T-helper 2 cell (primary cell): ENCODE measurements at regions not wholly inside any gene's neighbourhood (a gene's known extent, or its start where the extent isn't known, plus 50 kb on each side); places are given as distances from the start of the nearest gene placed in this dataset.

Source experiments
- DNase-seq, 5 experiments: peaks; one replicate each; pipeline versions ENCODE4 v3.0.0 to v3.0.0-alpha.2; 2012 to 2022

- no peak for DNase-seq
These were observed 785.8 kb upstream of the ADGRL4 start for GRCh38 chr1:79792219-79792930.

DNA sequence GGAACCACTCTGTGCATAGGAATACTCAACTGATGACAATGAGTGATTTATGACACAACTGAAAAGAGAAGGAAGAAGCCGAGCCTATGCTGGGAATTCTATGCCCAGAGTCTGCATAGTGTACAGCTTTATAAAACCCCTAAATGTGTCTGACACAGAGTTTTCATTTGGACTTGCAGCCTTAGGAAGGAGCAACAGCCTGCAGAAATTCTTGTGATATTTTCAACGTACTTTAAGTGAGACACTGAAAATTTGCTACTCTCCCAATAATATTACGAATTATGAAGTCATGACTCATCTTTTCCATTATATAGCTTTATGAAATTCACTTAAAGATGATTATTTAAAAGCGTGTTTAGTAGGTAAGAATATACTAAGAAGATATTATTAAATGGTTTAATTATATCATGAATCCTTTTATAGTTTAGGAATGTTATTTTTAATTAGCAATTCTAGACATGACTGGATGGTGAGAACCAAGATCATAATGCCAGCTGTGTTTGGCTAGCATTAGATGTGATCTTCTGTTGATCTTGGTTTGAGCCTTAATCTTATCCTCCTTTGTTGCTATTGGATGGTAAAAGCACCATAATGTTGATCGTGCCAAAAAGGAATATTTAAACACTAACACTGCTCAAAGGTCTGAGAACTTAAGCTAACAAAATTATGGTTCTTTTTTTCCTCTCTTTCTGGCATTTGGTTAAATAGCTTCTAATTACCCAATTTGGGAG is 785.1 kb upstream of the ADGRL4 start:
- no peak for DNase-seq

DNA sequence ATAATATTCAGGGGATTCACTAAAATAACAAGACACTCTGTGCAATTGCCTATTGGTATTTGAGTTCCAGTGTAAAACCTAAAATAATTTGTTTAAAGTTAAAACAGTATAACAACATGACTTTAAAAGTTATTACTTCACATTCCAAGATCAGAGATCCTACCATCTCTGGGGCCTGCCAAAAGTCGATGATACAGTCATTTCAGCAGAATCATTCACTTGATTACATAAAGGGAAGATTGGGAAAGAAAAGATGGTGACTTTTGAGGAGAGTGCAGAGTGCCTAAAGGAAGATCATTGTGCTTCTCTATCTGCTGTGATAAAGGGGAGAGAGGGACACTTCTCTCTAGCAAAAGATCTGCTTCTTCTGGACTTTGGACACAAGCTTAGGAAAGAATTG is 784.4 kb upstream of the ADGRL4 start:
- no peak for DNase-seq

DNA sequence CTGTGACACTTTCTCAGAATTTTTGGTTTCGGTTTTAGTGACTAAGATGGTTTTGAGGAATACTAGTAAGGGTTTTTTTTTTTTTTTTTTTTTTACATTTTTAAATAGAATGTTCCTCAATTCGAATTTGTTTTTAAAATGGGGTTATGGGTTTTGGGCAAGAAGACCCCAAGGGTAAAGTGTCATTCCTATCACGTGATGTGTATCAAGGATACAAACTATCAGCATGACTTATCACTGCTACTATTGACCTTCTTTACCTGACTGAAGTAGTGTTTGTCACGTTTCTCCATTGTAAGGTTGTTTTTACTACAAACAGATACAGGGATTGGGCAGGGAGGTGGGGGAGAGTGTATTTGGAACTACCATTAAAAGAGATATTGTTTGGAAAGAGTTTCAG is 781.1 kb upstream of the ADGRL4 start:
- no peak for DNase-seq

DNA sequence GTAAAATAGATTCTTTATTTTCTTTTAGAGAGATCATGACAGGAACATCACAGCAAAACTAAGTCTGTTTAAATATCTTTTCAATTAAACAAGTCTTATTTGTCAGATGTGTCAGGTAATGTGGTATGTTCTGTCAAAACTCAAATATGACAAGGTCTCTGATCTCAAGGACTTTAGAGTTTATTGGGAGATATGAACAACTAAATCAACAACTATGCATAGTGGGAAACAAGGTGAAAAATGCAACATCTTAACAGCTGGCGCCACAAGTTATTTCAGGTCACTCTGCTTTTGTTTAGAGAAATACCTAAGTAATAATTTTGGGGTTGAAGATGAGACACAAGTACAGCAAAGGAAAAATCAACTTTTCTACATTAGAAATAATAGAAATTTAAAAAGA is 779.4 kb upstream of the ADGRL4 start:
- DNase-seq, result no peak

DNA sequence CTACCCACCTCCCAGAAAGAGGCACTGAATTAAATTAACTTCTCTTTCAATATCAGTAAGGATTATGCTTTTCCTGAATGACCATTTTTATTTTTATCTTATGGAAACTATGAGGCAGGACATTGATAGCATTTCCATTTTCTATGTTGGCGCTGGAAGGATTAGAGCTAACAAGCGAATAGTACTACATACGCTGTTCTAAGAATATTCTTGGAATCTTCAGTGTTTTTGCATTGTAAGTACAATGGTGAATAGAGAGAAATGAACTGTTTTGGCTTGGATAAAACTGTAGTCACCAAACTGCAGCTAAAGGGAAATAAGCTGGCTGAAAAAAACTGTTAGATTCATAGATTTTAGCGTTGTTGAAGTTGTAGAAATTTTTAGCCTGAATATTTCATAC is 779.0 kb upstream of the ADGRL4 start:
- DNase-seq, result no peak

- DNase-seq, result no peak
These were observed 774.7 kb upstream of the ADGRL4 start for GRCh38 chr1:79781261-79781660.

DNA sequence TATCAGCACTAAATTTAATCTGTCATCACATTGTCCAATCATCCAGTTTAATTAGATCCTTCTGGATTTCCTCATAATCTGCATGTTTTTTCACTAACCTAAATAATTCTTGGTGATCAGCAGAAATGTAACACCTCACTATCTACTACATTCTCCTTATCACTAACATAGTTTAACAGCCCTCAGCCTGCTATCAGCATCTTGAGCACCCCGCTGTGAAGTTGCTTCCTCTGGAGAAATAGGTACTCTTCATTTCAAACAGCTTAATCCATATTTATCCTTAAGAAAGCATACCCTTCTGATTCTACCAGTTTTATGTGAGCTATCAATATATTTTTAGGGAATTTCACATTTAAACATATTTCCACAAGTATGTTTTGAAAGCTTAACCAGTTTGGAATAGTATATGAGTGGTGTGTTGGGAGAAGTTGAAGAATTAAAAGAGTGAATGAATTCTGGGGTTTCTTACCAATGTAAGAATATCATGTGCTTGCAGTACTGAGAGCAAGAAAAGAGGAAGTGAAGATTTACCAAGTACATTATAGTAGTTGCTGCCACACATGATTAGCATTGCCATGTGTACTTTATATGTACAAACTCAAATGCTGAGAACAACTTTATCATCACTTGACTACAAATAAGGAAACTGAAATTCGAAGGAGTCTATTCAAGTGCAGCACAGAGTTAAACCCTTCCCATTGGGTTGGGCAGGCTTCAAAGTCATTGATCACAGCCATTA is 771.1 kb upstream of the ADGRL4 start:
- no peak for DNase-seq

DNA sequence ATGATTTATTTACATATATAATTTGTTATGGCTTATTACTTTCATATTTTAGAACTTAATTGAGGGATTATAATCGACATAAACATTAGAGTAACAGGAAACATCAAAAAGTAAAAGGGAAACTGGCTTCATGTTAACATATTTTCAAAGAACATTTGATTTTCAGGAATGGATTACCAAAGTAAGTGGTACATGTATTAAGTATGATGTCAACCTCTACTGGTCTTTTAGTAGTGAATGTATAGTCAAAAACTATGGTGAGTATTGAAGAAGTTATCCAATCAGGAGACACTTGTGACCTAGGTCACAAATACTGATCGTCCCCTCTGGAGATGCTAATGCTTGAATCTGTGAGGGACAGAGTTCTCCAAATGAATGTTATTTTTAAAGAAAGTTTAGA is 768.9 kb upstream of the ADGRL4 start:
- DNase-seq, result no peak

DNA sequence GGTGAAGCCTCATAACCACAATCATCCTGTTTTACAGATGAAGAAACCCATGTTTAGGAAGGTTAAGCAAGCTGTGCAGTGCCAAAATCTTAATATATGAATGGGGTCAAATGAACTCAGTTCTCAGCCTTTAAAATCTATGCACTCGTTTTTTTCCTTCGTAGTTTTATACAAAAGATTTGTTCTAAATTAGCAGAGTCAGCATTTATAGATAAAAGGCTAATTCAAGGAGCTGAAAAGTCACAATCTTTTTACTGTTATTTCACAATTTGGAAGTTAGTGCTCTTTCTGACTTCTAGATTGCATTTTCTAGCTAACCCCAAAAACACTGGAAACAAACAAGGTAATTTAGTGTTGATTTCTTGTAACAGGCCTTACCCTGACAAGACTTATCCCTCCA is 766.9 kb upstream of the ADGRL4 start:
- DNase-seq, result no peak

DNA sequence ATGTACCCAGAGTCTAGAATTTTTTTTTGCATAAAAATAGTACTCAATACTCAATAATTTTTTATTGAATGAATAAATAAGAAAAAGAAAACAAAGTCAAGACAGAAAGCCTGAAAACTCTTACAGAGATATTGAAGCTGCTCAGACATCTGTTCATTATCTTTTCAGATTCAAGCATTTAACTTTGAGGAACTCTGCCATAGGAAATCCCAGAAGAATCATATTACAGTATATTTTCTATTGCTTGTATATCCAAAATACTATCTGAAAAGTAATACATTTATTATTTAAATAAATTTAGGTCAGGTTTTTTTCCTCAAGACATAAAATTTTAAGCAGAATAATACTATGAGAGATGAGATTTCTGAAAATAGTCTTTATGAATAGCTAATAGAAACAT is 755.9 kb upstream of the ADGRL4 start:
- DNase-seq, result no peak

DNA sequence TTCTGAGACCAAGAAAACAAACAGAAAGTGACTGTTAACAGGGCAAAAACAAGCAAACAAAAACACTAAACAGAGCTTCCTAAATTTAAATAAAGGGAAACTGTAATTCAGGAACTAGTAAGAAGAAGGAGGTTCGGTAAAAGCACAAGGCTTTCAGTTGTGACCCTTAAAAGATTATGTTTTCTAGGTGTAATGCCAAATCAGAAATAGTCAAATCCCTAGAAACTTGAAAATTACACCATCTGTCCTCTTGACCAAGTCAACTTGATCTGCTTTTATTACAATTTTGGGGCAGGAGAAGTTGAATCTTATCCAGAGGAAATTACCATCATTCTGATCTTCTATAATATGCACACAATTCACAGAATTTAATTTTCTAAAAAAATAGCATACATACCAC is 754.0 kb upstream of the ADGRL4 start:
- no peak for DNase-seq

DNA sequence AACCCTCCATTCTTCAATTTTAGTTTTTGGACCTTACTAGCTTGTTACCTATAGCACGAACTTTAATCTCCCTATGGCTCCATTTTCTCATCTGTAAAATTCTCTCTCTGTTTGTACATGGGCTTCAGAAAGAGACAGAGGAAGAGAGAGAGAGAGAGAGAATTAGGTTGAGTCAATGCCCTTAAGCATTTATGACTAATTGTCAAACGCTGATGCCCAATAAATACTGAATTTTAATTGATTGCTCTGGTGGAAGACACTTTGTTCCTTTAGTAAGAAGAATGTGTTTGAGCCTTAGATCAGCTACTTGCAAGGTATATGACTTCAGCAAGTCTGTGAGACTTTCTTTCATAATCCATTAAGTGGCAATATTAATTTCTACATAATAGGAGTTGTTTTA is 743.1 kb upstream of the ADGRL4 start:
- no peak for DNase-seq

GRCh38 chr1:79745929-79746328 is 739.4 kb upstream of the ADGRL4 start:
- DNase-seq, result no peak

- DNase-seq, result no peak
These were observed 738.2 kb upstream of the ADGRL4 start for GRCh38 chr1:79744746-79745145.

GRCh38 chr1:79741720-79742421 is 735.3 kb upstream of the ADGRL4 start:
- no peak for DNase-seq

GRCh38 chr1:79738101-79738500 is 731.6 kb upstream of the ADGRL4 start:
- no peak for DNase-seq

DNA sequence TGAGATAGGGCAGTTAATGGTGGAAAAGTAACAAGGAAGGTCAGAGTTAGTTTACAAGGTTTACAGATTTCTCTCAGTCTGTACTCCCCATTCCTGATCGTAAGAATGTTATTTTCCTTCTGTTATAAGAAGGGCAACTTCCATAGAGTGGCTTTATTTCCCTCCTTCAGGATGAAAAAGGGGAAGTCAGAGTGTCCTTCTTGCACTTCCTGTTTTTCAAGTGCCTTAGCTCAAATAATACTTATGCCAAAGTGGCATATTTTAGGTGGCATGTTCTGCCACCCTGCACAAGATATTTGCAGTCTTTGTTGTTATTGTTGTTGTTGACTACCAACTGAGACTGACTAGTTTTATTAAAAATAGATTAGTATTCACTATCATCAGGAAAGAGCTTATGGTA is 730.7 kb upstream of the ADGRL4 start:
- no peak for DNase-seq

DNA sequence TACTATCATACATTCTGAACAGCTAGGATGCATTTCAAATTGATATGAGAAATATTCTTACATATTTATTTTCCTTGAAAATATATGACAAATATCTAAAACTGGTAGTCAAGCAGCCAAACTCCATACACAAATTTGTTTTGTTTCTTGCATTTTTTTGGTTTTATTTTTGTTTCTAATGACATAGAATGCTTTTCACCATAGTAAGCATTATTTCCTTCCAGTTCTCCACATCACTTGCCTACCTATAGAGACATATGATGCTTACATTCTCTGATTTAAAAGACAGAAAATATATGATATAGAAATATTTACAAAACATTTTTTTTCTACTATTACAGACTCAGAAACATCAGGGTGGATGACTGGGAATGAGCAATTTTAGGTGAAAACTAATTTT is 726.4 kb upstream of the ADGRL4 start:
- no peak for DNase-seq

DNA sequence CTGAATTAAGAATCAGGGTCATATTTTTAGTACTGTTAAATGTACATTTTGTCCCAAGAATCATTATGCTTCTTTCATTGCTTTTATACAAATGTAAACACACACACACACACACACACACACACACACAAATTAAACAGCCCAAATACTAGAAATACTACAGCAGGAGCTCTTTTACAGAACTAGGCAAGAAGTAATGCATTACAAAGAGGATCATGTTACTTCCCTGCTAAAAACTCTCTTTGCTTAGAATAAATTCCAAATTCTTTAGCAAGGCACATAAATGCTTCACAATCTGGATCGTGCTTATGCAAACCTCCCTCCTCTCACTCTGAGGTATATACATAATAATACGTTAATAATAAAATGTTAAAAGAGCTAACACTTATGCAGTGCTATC is 720.4 kb upstream of the ADGRL4 start:
- DNase-seq, result no peak

DNA sequence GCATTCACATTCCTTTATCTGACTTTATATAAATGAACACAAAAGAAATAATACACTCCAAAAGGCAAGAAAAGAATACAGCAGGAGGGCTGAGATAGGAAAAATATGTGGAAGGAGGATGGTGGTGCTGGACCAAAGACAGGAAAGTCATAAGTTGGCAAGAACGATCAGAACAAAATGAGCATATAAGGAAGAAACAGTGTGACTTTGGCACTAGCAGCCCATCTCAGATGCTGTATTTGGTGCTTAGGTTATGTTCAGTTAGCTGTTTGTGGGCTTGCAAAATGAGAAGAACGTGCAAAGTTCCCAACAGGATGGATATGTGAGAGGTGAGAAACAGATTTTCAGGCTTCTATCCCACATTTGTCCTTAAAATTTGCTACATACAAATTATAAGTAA is 719.8 kb upstream of the ADGRL4 start:
- no peak for DNase-seq

DNA sequence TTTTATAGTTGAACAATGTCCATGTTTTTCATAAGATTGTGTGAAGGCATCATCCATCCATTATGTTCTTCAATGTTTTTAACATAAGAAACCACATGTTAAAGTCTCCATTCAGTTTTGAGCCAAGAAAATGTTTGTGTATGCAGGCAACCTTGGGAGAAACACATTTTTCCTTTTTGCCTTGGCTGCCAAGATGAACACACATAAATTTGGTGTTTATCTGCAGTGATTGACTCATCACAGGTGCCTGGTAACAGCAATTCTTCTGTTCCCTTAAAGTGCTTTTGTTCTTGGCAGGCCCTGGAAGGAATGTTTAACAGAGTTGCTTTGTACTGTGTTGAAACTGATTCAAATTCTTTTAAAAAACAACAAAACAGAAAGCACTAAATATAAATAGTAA is 709.9 kb upstream of the ADGRL4 start:
- DNase-seq, result no peak

DNA sequence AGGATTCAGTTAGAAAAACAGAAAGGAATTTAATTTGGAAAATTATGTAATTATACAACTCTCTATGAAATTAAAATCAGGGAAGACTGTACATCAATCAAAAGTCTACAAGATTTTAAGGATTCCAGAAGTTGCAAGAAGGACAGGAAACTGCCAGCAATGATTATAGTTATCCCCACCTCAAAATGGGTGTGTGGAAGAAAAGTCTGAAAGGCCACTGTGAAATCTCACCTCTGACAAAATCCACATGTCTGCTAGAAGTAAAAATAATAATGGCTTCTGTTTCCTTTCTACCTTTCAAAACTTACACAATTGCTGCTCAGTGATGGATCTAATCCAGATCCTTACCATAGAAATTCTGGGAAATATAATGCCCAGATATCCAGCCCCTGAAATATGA is 708.1 kb upstream of the ADGRL4 start:
- no peak for DNase-seq
